ENCODE measurements at regions not wholly inside any gene's neighbourhood (a gene's known extent, or its start where the extent isn't known, plus 50 kb on each side); places are given as distances from the start of the nearest gene placed in this dataset.
"Not testable (repeated sequence)": the region's sequence is repeated elsewhere in the genome, so short reads cannot be mapped to it uniquely, and the experiment has no call there.

DNA sequence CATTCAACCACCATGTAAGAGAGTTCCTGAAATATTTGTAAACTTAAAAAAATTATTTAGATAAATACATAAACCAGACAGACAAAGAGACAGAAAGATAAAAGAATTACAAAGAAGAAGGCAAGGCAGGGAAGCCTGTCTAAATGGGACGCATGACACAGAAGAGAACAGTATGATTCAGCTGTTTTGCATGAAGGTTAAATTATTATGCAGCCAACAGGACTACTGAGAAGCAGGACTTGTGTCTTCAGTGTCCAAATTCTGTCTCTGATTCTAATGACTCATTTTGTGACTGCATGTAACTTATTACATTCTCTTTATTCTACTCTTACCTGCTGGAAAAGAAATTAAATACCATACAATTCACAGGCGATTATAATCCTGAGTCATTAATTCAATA, 340.4 kb upstream of the KCNMB2 start:
- DNase-seq, result no peak

DNA sequence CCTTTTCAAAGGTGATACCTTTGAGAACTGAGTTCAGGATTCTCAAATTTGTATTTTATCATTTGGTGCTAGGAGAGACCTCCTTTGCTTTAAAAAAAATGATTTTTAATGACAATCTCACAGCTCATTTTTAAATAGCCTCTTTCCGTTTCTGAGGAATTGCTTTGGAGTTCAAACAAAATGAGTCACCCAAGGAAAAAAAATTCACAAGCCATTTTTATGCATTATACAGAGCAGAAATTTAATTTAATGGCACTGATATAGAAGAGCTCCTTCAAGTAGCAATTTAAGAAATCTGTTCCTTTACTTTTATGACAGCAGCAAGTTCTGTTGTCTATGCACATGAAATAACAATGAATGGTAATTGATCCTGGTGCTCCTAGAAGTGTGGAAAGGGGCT, 337.9 kb upstream of the KCNMB2 start:
- DNase-seq, result no peak

DNA sequence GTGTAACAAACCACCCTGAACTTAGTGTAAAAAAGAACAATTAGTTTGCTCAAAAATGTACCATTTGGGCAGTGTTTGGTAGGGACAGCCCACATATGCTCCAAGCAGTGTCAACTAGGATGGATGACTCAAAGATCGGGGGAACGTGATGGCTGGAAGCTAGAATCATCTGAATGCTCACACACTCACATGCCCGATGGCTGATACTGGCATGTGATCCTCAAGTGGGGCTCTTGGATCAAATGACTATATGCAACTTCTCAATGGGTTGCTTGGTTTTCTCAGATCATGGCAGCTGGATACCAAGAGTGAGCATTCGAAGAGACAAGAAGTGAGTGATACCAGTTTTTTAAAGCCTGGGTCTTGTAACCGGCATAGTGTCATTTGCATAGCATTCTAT, 335.9 kb upstream of the KCNMB2 start:
- DNase-seq, result no peak

DNA sequence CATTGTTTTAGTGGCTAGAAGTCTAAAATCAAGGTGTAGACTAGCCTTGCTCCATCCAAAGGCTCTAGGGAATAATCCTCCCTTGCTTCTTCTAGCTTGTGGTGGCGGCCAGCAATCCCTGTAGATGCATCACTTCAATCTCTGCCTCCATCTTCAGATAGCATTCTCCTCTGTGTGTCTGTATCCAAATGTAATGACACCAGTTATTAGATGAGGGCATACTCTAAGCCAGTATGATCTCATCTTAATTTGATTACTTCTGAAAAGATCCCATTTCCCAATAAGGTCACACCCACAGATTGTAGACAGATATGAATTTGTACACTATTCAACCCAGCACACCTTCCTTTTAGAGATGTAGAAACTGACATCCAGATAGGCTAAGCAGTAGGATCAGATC, 334.5 kb upstream of the KCNMB2 start:
- no peak for DNase-seq

DNA sequence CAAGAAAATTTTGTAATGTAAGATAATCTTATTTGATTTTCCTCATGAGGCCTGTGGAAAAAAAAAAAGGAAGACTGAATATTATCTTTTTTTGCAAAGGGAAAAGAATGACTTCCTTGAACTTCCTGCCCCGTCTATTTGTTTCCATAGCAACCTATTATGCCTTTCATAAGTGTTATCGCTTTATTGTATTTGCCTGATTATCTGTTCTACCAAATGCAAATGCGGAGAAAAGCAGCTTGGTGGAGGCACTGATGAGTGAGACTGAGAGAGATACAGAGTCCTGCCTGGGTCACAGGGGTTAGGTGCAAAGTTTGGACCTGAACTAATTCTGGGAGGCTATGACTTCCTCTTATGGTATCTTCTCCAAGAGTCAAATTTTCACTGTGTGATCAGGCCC, 334.0 kb upstream of the KCNMB2 start:
- no peak for DNase-seq

DNA sequence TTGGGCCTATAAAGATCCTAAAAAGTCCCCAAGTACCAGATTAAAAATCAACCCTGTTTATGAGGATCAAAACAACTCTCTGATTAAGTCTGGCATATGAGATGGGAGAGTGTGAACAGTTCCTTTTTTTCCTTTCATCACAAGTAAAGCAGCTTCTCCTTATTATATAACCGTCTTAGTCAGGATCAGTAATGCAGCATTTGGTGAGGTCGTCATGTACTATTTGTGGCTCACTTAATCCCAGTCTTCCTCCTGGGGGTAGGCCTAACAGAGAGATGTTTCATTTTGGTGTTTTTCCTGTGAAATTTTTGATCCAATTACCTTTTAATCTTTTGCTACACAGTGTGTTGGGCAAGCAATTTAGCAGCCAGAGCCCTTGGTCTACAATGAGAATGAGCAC, 333.1 kb upstream of the KCNMB2 start:
- DNase-seq, result no peak

DNA sequence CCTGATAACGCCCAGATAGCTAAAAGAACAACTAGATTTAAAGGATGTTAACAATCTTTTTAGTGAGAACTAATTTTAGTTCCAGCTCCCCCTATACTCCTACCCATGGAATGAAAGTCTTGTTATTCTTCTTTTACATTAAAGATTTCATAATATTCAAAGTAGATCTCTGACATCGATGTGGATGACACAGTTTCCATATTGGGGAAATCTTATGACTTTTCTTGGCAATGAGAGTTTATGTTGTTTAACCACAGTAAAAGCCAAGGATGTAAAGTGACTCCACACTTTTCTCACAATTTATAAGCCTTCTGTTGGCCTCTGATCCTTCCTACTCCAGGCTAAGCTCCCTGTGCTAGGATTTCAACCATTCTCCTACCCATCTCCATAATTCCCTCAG, 332.6 kb upstream of the KCNMB2 start:
- no peak for DNase-seq

DNA sequence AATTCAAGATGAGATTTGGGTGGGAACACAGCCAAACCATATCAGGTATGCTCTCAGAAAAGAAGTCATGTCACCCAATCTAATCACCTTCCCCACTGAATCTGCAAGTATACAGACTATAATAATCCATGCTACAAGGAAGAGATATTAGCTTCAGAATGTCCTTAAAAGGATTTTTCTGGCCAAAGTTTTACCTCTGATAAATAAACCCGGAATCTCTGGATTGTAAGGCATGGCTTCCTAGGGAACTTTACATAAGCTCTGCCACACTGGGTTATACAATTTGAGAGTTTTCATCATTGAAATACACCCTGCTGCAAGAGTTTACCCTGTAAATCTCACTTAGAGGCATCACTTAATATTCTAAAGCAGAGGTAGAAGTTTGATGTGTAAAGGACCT, 330.5 kb upstream of the KCNMB2 start:
- DNase-seq, result no peak

DNA sequence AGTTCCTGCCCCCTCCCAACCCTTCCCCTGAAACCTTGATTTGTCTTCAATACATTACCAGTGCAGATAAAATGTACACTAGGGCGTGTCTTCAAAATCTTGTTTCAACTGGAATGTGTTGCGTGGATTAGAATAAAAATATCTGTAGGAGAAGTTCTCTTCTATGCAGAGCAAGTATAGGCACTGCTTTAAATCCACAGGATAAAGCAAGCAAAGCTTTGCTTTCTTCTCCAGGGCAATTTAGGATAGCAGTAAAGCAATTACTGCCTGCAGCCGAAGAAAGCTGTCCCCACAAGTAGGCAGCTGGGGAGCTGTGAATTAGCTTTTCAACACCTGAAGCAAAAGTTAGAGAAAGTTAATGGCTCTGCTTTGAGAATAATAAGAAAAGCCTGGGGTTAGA, 329.7 kb upstream of the KCNMB2 start:
- DNase-seq, result no peak

DNA sequence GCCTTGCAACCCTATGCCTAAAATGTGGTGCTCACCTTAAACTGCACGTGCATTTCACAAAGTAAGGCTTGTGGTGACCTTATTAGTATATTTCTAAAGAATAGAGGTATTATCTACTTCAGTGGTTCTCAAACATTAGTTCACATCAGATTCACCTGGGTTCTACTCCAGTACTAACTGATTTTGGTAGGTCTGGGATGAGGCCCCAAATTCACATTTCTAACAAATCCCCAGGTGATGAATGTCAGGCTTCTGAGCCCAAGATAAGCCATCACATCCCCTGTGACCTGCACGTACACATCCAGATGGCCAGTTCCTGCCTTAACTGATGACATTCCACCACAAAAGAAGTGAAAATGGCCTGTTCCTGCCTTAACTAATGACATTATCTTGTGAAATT, 329.1 kb upstream of the KCNMB2 start:
- DNase-seq, result not testable (repeated sequence)

DNA sequence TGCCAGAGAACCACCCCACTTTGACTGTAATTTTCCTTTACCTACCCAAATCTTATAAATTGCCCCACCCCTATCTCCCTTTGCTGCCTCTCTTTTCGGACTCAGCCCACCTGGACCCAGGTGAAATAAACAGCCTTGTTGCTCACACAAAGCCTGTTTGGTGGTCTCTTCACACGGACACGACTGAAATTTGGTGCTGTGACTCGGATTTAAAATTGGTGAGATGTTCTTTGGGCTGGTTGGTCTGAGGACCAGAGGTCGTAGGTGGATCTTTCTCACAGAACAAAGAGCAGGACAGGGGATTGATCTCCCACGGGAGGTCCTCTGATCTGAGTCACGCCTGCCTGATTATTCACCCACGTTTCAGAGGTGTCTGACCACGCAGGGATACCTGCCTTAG, 328.6 kb upstream of the KCNMB2 start:
- not testable (repeated sequence) for DNase-seq

DNA sequence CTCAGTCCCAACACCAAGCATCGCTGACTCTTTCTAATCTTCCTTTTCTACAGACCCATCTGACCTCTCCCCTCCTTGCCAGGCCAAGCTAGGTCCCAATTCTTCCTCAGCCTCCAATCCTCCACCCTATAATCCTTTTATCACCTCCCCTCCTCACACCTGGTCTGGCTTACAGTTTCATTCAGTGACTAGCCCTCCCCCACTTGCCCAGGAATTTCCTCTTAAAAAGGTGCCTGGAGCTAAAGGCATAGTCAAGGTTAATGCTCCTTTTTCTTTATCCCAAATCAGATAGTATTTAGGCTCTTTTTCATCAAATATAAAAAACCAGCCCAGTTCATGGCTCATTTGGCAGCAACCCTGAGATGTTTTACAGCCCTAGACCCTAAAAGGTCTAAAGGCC, 327.1 kb upstream of the KCNMB2 start:
- DNase-seq, result not testable (repeated sequence)

DNA sequence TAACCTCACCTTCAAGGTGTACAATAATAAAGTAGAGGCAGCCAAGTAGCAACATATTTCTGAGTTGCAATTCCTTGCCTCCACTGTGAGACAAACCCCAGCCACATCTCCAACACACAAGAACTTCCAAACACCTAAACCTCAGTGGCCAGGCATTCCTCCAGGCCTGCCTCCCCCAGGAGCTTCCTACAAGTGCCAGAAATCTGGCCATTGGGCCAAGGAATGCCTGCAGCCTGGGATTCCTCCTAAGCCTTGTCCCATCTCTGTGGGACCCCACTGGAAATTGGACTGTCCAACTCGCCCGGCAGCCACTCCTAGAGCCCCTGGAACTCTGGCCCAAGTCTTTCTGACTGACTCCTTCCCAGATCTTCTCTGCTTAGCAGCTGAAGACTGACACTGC, 326.6 kb upstream of the KCNMB2 start:
- not testable (repeated sequence) for DNase-seq

DNA sequence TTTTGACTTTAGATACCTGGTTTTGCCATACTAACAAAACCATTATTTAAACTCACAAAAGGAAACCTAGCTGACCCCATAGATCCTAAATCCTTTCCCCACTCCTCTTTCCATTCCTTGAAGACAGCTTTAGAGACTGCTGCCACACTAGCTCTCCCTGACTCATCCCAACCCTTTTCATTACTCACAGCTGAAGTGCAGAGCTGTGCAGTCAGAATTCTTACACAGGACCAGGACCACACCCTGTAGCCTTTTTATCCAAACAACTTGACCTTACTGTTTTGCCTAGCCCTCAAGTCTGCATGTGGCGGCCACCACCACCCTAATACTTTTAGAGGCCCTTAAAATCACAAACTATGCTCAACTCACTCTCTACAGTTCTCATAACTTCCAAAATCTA, 325.1 kb upstream of the KCNMB2 start:
- DNase-seq, result not testable (repeated sequence)

DNA sequence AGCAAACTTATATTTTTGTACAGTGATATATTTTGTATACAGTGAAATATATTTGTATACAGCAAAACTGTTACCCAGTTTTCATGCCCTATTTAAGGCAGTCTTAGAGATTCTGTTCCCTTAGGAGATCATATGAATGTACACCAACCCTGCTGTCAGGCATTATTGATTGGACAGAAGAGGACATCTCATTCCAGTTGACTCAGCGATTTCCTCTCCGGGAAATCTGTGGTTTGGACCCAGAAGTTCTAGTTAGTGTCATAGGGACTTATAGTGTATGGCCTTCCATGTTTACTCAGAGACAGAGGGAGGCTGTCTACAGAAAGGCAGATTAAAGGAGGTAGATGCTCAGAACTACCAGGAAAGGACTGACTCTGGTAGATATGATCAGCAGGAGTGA, 318.8 kb upstream of the KCNMB2 start:
- DNase-seq, result no peak

DNA sequence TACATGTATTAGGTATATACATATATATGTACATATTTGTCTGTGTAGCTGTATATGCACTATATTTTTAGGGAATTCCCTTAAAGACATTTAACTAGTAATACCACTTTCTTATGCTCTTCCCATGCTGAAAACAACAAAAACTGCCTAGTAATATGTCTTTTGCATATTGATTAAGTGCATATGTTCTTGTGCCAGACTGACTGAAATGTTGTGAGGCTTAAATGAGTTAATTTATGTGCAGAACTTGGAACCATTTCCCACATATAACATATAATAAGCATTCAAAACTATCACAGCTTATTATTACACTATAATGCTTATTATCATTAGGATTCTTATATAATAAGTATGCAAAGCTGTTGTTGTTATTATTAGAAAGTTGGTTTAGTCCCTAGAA, 318.0 kb upstream of the KCNMB2 start:
- DNase-seq, result no peak

DNA sequence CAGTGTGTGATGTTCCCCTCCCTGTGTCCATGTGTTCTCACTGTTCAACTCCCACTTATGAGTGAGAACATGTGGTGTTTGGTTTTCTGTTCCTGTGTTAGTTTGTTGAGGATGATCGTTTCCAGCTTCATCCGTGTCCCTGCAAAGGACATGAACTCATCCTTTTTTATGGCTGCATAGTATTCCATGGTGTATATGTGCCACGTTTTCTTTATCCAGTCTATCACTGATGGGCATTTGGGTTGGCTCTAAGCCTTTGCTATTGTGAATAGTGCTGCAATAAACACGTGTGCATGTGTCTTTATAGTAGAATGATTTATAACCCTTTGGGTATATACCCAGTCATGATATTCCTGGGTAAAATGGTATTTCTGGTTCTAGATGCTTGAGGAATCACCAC, 316.6 kb upstream of the KCNMB2 start:
- not testable (repeated sequence) for DNase-seq

DNA sequence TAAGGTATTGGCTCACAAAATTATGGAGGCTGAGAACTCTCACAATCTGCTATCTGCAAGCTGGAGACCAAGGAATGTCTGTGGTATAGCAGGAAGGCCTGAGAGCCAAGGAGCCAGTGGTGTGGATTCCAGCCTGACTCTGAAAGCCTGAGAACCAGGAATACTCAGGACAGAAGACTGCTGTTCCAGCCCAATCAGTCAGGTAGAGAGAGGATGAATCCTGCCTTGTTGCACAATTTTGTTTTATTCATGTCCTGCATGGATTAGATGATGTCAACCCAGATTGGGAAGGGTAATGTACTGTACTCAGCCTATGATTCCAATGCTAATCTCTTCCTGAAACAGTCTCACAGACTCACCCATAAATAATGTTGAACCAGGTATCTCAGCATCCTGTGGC, 312.4 kb upstream of the KCNMB2 start:
- DNase-seq, result no peak

DNA sequence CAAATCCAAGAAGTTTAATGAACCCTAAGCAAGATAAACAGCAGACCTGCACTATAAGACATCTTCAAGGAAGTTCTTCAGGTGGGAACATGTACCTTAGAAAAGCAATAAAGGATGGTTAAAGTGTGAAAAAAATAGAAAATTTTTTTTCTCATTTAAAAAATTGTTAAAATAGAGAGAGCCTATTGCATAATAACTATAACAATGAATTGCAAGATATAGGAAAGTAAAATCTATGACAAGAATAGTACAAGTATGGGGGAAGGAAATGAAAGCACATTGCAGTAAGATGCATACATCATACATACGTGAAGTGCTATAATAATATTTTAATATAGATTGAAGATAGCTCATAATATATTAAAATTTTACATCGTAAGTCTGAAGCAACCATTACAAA, 310.1 kb upstream of the KCNMB2 start:
- DNase-seq, result no peak

DNA sequence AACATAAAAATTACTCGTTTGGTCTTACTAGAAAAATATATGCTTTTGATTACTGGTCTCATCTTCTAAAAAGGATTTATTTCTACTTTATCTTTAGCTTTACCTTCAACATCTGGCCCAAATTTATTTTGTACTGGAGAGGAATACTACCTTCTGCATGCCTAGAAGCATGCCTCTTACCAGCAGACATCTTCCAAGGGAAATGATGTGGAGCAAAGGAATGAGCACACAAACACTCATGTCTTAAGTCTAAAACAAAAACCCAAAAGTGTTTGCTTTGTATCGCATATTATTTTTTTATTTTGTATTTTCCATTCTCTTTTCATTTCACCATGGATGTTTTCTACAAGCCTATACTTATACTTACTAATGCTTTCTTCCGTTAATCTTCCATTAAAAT, 304.6 kb upstream of the KCNMB2 start:
- DNase-seq, result no peak

DNA sequence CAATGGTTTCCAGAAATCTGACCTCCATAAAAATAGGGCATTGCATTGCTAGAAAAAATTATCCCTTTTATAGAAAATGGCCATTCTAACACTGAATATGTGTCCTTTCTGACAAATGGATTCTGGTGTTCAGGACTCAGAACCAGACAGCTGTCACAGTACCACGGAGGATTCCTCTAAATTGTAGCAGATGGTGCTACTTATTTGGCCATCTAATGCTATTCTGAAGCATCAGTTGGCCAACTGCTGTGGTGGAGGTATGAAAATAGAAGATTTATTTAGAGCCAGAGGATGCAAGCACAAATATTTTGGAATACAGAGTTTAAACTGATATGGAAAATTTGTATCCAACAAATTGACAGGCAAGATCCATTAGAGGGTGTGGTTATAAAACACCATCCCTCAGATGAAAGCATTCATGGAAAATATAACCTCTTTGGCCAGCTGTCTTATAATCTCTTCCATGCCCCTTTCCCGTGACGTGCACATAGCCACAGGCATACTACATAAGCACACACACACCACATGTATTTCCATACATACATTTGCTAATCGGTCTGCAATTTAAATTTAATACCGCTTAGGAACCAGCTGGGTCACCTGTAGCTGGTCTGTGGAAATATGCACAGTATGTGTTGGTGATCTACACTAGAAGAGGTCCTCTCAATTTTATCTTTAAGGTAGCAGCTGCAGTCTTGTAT, 302.7 kb upstream of the KCNMB2 start:
- no peak for DNase-seq

DNA sequence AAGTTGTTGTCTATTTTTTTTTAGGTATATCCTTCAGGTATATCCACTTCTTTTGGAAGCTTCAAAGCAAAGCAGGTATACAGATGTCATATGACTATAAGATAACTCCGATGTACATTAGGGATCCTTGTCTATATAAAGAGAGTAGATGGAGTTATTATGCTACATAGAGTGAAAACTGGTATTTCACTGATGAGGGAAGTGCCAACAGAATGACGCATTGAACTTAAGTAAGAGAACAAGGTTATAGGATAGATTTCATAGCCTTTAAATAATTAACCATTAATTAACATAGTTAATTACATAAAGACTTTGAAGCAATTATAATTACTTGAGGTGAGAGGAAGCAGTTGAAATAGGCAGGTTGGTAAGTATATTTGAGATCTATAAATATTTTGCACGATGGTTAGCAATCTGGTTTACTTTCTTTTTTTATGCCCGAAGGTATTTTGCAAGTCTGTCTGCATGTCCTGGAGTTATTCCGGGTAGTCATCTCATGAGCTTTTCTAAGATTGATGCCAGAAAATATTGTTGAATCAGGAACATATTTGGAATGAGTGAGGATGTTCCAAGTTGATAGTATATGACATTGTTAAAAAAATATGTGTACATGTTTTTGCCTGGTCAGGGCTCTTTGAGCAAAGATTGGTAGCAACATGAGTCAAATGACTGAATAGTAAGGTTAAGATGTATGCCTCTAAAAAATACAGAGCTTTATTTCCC, 299.5 kb upstream of the KCNMB2 start:
- no peak for DNase-seq

DNA sequence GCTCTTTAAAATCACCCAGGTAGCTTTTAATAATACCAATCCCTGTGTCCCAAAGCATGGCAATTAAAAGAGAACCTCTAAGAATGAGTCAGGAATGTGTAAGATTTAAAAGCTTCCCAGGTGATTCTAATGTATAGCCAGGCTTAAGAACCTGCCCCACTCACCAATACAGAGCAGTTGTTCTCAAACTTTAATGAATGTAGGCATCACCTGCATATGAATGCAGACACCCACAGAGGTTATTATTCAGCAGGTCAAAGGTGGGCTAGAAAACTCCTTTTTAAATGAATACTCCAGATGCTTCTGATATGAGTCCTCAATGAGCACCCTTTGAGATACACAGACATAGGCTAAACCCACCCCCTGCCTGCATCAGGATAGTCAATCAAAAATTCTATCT, 298.1 kb upstream of the KCNMB2 start:
- no peak for DNase-seq

DNA sequence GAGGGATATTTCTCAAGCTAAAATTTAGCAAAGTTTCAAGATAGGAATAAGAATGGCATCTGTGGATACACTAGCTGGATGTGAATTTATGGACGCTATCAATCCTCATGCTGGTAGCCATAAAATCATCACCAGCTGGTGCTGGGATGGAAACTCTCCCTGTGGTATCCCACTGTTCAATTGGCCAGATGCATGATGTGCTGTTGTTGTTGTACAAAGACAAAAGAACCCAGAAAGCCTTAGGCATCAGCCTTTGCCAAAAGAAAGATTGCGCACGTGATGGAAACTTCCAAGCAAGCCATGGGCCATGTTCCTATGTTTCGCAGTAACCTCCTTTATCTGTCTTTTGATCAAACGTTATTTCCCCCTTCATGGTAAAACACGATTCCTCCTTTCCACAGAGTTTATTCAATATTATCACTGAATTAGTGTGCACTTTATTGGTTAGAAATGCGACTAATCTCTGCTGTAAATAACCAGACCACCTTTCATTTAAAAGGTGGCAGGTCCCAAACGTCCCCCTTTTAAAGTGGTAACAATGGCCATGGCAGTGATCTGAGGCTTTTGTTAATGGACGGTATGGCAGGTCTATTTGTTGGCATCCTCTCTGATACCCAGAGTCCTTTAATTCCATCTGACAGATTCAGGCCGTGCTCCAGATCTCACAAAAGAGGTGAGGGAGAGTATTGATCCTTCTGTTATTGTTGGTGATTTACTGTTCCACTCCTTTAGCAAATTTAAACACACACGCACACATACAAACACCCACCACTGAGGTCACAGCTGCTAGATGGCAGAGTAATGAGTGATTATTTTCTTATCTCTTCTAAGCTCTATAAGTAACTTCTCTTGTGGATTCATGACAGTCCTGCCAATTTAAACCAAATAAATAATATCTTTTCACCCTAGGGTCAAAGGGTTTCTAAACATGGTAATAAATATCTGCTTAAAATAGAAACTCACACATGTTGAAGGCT, 291.2 kb upstream of the KCNMB2 start:
- no peak for DNase-seq

Data from SIG-M5 (cell line).